ENCODE measurements at regions not wholly inside any gene's neighbourhood (a gene's known extent, or its start where the extent isn't known, plus 50 kb on each side); places are given as distances from the start of the nearest gene placed in this dataset.

DNA sequence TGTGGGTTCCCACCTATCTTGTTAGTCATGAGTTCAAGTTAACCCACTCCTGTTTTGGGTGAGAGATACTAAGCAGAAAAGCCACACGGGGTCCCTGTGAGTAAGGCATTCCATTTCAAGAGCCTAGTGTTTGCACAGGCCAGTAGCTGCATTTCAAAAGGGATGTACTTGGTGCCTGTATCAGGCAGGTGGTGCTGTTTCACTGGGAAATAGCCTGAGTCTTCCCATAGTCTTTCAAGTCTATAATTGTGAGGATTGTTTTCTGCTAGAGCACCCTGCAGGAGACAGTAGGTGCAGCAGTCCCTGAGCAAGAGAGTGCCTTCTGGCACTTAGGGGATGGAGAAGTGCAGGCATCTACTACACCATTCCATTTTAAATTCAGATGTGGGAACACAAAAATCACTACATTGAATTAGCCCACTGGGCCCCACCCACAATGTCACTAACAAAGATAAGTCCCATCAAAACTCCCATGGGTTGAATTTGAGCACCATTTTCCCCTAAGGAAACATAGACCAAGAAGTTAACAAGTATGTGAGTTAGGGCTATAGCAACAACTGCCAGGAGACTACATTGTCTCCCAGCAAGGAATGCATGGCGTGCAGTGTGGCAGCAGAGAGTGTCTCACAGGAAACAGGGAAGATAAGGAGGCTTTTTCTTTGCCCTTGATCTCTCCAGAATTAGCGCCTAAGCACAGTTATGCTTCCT lies 263.2 kb downstream of the COX7C start:
- DNase-seq, result peak; percentile 51 to 65 (median 65)

DNA sequence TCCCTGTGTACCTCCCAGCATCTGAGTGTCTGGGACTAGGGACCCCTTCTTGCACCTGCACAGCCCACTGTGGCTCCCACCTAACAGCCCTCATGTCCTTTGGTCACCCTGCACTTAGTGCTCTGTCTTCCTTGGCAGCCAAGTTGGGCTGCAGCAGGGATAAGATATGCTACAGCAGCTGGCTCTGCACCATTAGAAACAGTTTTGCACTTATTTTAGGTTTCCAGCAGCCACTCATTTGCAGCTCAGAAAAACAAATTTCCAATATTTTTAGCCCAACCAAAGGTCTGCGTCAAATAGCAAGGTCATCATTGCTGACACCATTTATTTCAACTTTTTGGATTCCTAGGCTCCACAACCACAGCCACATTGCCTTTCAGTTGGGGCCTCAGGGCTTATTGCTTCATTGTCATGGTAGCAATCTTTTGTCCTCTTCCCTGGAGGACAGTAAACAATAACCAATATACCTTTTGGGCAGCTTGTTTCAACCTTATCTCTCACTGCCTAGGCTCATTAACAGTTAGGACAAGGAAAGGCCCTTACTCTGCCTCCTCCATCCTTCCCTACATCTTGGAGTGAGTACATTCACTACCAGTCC lies 263.9 kb downstream of the COX7C start:
- DNase-seq, result no peak

DNA sequence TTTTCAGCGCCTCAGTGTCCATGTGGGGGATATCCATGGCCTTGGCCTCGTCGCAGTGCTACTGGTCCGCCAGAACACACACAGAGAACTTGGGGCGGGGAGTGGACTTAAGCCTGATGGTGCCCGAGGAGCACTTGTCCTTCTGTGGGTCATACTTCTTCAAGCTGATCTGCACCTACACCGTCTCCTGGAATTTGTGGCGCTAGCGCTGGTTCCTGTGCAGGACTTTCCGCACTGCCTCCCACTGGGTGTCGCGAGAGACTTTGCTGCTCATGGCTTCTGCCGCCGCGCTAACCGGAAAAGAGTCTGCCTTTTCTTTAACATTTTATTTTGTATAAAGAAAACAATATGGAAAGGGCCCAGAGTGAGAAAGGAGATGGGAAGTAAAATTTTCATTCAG lies 266.9 kb downstream of the COX7C start:
- no peak for DNase-seq

DNA sequence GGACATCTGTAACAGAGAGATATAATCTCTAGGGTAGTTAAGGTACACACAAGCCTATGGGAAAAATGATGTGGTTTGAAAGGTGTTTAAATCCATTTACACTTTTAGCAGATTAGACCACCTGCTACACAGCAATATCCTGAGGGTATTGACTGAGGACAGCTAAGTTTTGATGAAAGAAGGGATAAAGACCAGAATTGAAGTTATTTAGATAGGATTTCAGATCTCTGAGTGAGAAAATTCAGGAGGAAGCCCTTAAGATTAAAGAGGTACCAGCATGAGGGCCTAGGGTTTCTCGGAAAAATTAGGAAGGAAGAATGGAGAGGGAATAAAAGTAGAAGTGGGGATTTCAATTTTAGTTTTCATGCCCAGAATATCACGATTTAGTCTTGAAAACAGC lies 267.3 kb downstream of the COX7C start:
- no peak for DNase-seq

DNA sequence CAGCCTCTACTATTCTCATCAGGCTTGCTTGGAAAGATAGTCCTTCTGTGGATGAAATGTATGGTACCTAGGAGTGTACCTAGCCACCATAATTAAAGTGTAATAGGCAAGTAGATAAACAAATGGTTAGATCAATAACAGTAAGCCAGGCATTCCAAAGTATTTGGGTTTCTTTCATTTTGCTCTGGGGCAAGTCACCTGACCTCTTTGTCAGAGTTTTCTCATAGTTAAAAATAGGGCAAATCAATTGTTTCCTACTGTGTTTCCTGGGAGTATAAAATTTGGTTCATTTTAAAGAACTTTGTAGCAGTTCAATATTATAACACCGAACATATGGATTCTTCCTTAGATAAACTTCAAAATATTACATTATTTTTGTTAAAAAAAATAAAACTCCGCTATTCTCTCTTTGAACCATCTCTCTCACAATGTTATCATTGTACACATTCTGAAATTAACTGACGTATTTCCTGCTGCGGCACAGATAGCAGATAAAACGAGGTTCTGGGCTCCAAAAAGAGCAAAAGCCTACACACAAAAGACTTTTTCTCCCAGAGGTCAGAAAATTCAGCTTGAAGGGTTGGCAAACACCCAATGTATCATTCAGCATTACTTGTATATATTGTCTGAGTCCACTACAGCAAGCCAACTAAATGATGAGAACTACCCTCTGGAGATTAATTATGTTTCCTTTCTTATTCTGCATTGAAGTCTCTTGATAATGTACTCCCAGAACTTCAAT lies 267.9 kb downstream of the COX7C start:
- DNase-seq, result no peak

DNA sequence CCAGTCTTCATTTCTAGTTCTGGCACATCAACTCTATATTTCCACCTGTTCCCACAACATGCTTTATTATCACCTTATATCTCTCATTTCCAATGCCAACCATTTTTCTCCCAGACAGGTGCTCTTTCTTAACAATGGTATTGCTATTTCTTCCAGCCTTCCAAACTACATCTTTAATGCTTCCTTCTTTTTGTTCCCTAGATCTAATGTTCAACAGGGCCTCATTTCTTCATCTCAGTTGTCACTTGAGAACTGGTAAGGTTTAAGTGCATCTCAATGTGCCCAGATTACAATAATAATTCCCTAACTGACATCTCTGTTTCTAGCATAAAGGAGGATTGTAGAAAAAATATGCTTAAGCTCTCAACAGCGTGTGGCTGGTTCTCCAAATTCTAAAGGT lies 272.6 kb downstream of the COX7C start:
- DNase-seq, result no peak

DNA sequence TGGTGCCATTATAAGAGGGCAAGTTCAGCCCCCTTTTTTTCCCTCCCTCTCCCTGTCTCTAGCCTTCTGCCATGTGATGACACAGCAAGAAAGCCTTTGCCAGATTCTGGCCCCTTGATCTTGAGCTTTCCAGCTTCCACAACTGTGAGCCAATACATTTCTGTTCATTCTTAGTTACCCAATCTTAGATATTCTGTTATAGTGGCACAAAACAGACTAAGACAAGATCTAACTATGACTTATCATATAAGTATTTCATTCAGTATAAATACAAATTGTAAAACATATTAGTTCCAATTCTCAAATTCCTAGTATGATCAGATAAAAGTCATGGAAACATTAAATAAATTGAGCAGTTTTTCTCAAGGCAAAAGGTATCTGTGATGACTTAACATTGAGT lies 276.3 kb downstream of the COX7C start:
- DNase-seq, result no peak

DNA sequence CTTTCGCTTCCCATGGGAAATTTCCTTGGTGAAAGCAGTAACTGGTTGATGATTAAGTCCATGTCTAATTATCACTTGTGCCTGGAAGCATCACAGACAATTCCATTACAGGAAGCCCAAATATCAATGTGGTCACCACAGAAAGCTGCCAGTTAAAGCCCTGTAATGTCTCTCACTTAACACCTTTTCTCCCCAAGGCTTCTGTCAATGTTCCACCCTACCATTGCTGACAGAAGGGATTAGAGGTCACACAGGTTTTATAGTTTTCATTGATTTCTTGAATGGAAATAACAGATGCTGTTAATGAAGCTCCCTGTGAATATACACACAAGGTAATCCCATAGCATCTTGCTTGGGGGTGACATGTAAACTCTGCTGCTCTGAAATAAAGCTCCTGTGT lies 279.2 kb downstream of the COX7C start:
- no peak for DNase-seq

DNA sequence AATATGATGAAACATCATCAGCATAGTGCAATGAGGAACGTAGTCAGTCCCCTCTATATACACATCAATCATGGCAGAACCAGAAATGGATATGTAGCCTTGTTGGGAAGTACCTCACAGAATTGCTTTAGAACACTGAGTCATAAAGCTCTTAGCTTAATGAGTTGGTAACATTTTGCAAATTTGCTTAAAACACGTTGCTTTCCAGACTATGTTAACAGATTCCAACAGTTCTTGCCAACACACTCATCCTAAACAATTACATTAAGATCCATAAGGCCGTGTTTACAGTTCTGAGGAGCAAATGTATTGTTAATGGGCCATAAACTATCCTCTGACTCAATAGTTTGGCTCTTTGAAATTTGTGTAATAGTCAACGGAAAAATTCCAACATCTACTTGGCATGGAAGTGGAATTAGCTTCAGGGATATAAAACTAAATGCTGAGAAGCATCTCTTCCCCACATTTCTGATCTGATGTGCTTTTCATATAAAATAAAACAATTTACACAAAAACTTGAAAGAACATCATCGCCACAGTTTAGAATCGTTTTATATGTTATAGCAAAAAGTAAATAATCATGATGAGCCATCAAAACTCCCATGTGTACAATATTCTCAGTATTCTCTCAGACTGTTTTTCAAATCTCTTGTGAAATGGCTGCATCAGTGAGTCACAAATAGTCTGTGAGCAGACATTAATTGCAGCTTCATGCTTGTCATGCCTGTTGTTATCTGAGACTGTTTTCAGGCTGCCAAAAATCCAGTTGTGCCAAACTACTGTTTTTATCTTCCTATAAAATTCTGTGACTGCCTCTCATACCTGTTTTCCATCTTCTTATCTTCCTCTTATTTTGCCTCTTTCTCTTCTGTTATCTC lies 291.9 kb downstream of the COX7C start:
- no peak for DNase-seq

DNA sequence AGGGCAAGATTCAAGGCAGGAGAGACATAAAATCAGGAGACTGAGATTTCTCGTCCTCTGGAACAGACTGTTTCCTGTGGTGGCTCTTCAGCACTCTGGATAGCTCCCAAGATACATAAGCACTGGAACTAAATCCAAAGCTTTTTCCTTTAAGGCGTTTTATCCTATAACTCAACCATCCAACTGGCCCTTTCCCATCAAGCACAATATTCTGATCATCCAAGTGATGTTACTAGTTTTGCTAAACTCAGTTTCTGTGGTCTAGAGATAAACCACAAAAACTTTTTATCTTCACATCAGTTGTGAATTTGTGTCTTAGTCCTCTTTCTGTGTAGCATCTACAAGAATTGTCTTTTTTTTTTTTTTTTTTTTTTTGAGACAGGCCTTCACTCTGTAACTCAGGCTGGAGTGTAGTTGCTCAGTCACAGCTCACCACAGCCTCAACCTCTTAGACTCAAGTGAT lies 299.4 kb downstream of the COX7C start:
- DNase-seq, result peak in 2 of 3 donors; percentile 24 to 37

DNA sequence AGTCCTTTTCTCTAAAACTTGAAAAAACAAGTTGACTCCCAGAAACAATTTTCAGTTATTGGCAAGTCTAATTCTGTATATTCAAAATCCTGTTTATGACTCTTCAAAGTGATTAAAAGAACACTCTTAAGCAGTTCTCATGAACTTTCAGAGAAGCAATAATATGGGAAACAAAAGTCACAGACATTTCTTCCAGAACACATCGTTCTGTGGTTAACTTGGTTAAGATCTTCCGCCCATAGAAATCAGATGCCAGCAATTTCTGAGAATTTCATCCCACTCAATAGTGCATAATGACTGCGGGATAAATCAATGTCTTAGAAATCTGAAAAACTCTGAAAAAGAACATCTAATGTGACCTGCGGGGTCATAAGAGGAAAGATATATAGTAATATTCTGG lies 300.5 kb downstream of the COX7C start:
- no peak for DNase-seq

DNA sequence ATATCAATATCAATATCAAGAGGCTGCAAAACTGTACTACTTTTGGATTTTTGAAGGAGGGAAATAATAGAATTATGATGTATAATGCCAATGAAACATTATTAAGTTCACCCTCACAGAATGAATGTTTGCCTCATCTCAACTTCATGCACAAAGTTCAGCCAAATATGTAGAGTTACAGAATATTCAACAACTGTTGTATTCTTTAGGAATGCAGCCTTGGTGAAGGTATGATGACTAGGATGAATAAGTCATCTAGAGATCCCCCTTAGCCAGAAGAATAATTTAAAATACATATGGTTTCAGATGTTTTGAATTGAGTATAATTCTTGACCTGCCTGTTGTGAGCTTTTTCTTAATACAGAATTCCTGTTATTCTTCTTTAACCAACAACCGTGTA lies 308.3 kb downstream of the COX7C start:
- no peak for DNase-seq

DNA sequence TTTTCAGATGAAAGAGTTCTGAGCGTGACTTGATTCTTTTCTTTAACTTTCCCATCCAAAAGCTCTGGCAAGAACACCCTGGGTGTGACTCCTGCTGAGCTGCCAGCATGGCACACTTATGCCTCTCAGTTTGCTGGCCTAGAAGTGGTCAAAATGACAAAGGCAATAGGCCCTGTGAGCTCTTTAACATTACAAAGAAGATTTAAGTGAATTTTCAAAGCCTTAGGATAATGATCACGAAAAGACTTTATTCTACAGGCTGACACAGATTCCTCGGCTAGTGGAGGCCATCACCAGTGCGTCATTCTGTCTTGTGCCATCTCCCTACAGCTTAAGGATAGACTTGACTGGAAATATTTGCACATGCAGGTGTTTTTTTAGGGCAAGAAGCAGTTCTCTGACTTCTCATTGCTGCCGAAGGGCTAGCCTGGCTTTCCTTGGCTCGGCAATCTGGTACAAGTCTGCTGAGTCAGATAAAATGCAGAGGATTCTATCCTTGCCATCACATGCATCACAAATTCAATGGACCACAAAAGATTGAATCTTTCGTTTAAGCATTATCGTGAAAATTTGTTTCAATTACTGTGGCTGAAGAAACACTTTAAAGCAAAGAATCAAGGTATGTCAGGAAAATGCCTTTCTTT lies 311.5 kb downstream of the COX7C start:
- no peak for DNase-seq

DNA sequence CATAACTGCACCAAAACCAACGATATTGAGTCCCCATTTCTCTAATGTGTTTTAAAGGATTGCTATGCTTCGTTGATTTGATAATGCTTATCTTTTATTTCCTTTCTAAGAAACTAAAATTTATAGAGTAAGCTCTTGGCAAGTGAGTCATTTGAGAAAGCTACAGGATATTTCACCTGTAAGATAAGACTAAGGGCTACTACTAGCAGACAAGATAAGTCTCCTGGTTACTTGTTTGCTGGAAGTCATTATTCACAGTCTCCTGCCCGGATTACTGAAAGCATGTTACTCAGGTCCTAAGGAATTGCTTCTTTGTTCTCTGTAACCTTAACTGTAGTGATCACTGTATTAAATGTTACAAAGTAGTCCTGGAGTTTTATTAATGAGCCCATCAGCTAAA lies 315.9 kb upstream of the RASA1 start:
- no peak for DNase-seq

DNA sequence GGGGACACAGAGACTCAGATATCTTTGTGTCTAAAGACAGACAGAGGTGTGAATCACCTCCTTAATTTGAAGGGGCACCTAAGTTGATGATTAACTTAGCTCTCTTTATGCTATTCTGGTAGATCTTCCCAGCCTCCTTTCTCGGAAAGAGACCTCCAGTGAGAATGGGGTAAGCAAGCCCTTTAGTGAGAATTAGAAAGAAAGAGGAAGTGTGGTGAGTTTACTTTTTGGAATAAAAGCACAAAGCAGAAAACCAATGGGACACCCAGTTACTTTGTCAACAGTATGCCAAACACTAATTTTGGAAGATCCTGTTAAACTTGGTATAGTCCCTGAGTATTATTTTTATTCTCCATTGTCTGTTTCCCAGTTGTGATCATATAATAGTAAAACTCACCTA lies 302.8 kb upstream of the RASA1 start:
- DNase-seq, result peak in 1 of 3 donors; percentile 16

DNA sequence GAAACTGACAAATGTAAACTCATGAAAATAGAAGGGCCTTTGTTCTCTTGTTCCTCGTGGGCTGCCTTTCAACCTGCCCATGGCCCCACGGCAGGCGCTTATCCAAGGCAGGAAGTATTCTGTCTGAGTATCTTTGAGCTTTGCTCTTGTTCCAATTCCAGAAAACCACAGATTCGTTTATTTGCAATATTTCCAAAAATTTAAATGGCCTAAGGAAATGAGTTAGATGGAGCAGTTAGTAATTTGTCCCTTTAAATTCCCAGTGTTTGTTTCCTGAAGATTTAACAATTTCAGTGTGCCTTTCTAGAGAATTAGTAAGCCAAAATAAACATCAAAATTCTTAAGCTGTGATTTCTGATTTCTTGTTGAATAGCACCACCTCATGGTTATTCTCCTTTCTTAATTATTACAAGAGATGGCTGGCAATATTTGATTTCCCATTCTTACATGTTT lies 299.4 kb upstream of the RASA1 start:
- peak; percentile 33 to 72 (median 70) for DNase-seq

DNA sequence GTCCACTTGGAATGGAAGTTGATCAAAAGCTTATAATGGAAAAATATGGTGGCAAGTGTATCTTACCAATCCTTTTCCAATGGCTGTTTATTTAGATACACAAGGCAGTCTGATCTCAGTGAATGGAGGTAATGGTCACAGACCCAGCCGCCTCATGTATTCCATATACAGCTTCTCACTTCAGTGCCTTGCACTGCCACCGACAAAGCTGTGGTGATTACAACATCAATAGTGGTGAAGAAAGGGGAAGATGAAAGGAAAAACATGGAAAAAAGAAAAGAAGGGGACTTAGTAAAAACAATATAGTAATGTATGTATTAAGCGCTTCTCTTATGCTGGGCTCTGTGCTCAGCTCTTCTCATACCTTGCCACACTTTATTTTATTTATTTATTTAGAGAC lies 297.3 kb upstream of the RASA1 start:
- DNase-seq, result peak; percentile 20 to 40 (median 36)

DNA sequence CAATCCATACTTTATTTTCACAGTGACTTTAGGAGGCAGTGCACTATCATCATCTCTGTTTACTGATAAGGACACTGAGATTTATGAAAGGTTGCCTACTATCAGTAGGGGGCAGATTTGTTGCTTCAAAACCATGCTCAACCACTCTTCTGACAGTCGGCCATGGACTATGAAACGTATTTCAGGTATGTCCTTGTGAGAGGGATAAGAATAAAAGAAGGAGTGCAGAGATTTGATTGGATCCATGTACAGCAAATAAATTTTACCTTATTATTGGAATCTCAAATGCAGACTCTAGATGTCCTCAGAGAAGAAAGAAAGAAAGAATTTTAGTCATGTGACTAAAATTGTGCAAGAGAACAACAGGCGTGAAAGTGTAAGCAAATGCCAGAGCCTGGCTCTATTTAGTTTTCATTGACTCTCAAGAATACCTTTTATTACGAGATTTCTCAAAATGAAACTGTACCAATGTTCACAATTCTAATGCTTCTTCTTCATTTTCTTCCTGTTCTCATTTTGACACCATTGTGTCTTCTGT lies 296.6 kb upstream of the RASA1 start:
- peak; percentile 16 to 49 (median 43) for DNase-seq

DNA sequence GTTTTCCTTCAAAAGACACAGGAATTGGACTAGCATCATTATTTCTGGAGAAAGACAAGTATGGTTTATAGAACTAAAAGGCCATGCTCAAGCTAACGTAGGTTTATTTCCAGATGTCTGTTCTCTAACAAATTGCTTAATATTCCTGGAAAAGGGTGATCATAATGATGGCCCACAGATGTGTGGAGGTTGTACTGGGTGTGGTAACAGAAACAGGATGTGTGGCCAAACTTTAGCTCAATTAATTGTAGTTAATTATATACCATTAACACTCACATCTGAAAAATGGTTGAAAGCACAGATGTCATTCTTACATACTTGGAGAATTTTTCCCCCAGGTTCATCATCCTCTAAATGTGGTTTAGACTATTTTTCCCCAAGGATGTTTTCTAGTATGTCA lies 292.7 kb upstream of the RASA1 start:
- no peak for DNase-seq

DNA sequence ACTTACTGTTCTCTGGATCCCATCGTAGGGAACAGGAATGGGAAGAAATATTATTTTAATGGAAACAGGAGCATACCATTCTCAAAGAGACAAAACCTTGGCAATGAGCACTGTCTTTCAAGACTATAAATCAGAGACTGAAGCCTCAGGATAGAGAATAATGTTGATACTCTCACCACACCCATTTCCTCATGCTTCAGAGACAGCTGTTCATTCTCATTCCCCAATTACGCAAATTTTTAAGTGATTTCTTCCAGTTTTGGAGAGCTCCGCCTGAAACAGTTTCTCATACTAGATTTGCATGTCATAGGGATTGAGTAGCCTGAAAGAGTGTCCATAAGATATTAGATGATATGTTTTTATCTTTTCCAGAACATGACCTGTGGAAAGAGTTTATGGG lies 290.5 kb upstream of the RASA1 start:
- peak; percentile 42 to 64 (median 56) for DNase-seq

DNA sequence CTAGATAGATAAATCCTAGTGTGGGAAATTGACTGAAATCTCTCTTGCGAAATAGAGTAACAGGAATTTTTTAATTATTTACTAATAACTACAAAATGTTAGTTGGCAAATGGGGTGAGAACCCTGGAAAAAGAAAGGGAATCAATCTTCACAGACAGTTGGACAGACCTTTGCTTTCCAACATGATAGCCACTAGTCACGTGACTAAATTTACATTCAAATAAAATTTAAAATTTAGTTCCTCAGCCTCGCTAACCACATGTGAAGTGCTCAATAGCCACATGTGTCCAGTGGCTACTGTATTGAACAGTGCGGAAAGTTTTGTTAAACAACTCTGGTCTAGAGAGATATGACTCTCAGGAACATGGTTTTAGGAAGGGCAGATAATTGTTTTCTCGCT lies 289.9 kb upstream of the RASA1 start:
- DNase-seq, result no peak

DNA sequence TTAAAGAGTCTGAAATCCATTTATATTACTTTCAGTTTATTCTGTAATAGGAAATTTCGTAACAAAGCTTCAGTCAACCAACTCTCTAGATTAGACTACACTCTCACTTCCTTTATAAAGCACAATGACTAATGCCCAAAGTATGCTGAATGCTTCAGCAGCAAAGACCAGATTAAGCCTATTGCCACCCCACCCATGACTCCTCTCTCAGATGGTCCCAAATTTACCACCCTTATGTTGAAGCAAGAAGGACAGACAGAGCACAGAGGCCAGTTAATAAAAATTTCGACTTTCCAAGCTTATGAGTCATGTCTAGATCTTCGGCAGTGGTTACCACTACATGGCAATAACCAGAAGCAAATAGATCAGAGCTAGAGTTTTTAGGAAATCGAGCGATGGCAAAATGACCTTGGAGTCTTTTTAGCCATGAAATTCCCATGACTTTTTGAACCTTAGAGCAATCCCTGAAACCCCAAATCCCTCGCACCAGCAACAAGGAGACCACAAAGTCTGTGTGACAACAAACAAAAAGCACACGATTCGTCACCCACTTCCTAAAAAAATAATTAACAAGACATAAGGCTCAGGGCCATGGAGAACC lies 287.8 kb upstream of the RASA1 start:
- peak; percentile 73 to 94 (median 93) for DNase-seq
